ENCODE measurements at regions not wholly inside any gene's neighbourhood (a gene's known extent, or its start where the extent isn't known, plus 50 kb on each side); places are given as distances from the start of the nearest gene placed in this dataset.

GRCh38 chr11:70605846-70606245 lies 207.5 kb downstream of the CTTN start:
- no peak for TF ChIP-seq CTCF (IDR thresholded peaks at IDR 0.05; ENCODE audit: insufficient read depth, low read length, poor library complexity, severe bottlenecking)
- TF ChIP-seq EZH2phosphoT487 (conservative IDR thresholded peaks at IDR 0.05; ENCODE audit: low read length): no peak
